WTC11 (cell line): ENCODE measurements at regions not wholly inside any gene's neighbourhood (a gene's known extent, or its start where the extent isn't known, plus 50 kb on each side); places are given as distances from the start of the nearest gene placed in this dataset.

Experiments used
- CTCF ChIP-seq: fragments of 200-600 bp; IDR thresholded peaks from 2 replicates; pipeline ENCODE4 v1.8.0; 2022; ENCODE audit warnings: antibody characterized with exemption
- E2F5 ChIP-seq: sonication (generic); formaldehyde crosslinking; IDR thresholded peaks from 2 replicates; pipeline ENCODE4 v1.8.1; 2022; ENCODE audit warnings: mild to moderate bottlenecking, moderate library complexity, missing genetic modification reagents
- HMGXB4 ChIP-seq: sonication (generic); formaldehyde crosslinking; IDR thresholded peaks from 2 replicates; pipeline ENCODE4 v1.8.1; 2023; ENCODE audit warnings: mild to moderate bottlenecking, moderate library complexity, missing genetic modification reagents
- IRF1 ChIP-seq: sonication (generic); formaldehyde crosslinking; IDR thresholded peaks from 2 replicates; pipeline ENCODE4 v1.8.0; 2023; ENCODE audit warnings: missing genetic modification reagents
- MAX ChIP-seq: sonication (generic); formaldehyde crosslinking; IDR thresholded peaks from 2 replicates; pipeline ENCODE4 v1.8.0; 2022; ENCODE audit warnings: mild to moderate bottlenecking, missing genetic modification reagents
- MYBL2 ChIP-seq: sonication (generic); formaldehyde crosslinking; IDR thresholded peaks from 2 replicates; pipeline ENCODE4 v1.8.1; 2023; ENCODE audit warnings: mild to moderate bottlenecking, moderate library complexity, missing genetic modification reagents
- TCF7 ChIP-seq: sonication (generic); formaldehyde crosslinking; IDR thresholded peaks from 2 replicates; pipeline ENCODE4 v1.8.0; 2022; ENCODE audit warnings: mild to moderate bottlenecking, low read depth, missing genetic modification reagents, moderate library complexity
- ZBTB43 ChIP-seq: sonication (generic); formaldehyde crosslinking; IDR thresholded peaks from 2 replicates; pipeline ENCODE4 v1.8.1; 2023; ENCODE audit warnings: mild to moderate bottlenecking, missing genetic modification reagents
- ZNF121 ChIP-seq: sonication (generic); formaldehyde crosslinking; IDR thresholded peaks from 2 replicates; pipeline ENCODE4 v1.8.0; 2023; ENCODE audit warnings: missing genetic modification reagents
- ZNF263 ChIP-seq: sonication (generic); formaldehyde crosslinking; IDR thresholded peaks from 2 replicates; pipeline ENCODE4 v1.8.1; 2022; ENCODE audit warnings: low read depth, mild to moderate bottlenecking, moderate library complexity, missing genetic modification reagents
- ZNF416 ChIP-seq: fragments of 250-450 bp; sonication (Bioruptor Pico); IDR thresholded peaks from 2 replicates; pipeline ENCODE4 v1.9.0; 2021; ENCODE audit warnings: mild to moderate bottlenecking, inconsistent platforms
- ZSCAN18 ChIP-seq: fragments of 250-450 bp; sonication (Bioruptor Pico); IDR thresholded peaks from 2 replicates; pipeline ENCODE4 v2.1.2; 2022; ENCODE audit warnings: mild to moderate bottlenecking, moderate library complexity

GRCh38 chr7:155161690-155162089, 91.6 kb downstream of the HTR5A start:
- TF ChIP-seq ZNF416 (CRISPR knock-in tag) (no peak), CTCF (no peak), HMGXB4 (CRISPR knock-in tag) (no peak), TCF7 (CRISPR knock-in tag) (no peak), ZNF121 (no peak), ZSCAN18 (CRISPR knock-in tag) (no peak), MAX (CRISPR knock-in tag) (no peak), IRF1 (CRISPR knock-in tag) (no peak), ZNF263 (no peak), MYBL2 (CRISPR knock-in tag) (no peak), E2F5 (CRISPR knock-in tag) (no peak), ZBTB43 (CRISPR knock-in tag) (no peak)
